ENCODE measurements at regions not wholly inside any gene's neighbourhood (a gene's known extent, or its start where the extent isn't known, plus 50 kb on each side); places are given as distances from the start of the nearest gene placed in this dataset.

DNA sequence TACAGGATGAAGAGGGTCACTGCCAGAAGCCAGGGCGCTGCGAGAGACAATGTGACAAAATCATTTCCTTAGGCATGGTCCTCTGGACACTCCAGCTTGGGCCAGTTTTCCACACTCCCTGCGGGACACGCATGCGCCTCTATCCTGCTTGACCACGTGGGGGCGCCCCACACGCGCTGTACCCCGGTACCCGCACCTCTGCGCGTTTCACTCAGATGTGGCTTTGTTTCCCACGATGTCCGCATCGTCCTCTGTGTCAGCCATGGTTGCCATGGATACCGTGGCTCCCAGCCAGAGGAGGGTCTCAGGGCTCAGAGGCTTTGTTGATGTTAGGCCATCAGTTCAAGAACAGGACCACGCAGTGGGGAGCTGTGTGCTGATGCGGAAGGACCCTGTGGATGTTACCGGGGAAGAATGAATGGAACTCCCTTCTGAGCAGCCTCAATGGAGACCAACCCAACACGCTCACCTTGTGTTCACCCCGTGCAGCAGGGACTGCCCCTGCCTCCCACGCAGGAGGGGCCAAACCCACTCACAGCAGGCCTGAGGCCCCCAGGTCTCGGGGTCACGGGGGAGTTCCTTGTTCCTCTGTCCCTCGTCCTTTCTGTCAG, 65.8 kb upstream of the SLC22A11 start:
- TF ChIP-seq, protein P1, sequence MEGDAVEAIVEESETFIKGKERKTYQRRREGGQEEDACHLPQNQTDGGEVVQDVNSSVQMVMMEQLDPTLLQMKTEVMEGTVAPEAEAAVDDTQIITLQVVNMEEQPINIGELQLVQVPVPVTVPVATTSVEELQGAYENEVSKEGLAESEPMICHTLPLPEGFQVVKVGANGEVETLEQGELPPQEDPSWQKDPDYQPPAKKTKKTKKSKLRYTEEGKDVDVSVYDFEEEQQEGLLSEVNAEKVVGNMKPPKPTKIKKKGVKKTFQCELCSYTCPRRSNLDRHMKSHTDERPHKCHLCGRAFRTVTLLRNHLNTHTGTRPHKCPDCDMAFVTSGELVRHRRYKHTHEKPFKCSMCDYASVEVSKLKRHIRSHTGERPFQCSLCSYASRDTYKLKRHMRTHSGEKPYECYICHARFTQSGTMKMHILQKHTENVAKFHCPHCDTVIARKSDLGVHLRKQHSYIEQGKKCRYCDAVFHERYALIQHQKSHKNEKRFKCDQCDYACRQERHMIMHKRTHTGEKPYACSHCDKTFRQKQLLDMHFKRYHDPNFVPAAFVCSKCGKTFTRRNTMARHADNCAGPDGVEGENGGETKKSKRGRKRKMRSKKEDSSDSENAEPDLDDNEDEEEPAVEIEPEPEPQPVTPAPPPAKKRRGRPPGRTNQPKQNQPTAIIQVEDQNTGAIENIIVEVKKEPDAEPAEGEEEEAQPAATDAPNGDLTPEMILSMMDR (IDR thresholded peaks at IDR 0.05; ENCODE audit: poor library complexity, severe bottlenecking): peak; percentile 73
- no peak overlapping the region for H3K4me3 ChIP-seq (ENCODE audit: severe bottlenecking)
- H3K27me3 ChIP-seq (ENCODE audit: insufficient read depth, poor library complexity, severe bottlenecking): peaks cover 20% of the 10 kb centered on the region
- peak; percentile 83 for ATAC-seq (ENCODE audit: low read depth)
- no peaks in the 10 kb centered on the region for H3K9me3 ChIP-seq (ENCODE audit: severe bottlenecking)
- H3K27ac ChIP-seq (ENCODE audit: poor library complexity, severe bottlenecking): no peak overlapping the region
- no peaks in the 10 kb centered on the region for H3K36me3 ChIP-seq (ENCODE audit: low read depth)
- no peaks in the 10 kb centered on the region for H3K4me1 ChIP-seq (ENCODE audit: insufficient read depth, poor library complexity, severe bottlenecking)
- DNase-seq (ENCODE audit: low spot score): no peak

DNA sequence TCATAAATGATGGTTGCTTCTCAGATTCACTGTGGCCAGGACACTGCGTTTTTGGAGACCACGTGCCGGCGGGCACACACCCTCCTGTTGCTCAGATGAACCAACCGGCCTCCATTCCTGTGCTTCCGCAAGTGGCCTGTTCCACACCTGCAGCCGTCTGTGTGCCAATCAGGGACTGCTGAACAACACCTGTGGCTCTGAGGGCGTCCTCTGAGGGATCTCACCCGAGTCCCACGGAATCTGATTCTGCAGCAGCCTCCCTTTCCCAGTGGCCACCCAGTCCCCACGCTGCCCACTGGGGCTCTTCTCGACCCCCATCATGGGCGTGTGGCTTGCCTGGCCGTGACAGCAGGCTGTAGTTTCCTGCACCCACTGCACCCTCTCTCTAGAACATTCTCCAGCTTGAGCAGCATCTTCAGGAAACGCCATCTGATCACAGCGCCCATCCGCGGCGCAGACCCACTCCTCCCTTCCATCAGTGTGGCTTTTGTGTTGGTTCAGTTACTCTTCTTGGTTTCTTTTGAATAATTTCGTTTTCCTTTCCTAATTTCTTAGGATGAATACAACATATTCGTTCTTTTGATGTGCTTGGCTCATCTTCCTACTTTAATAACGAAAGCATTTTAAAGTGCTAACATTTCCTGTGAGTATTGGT, 65.1 kb upstream of the SLC22A11 start:
- Histone ChIP-seq H3K4me3 (ENCODE audit: severe bottlenecking) (no peak overlapping the region), H3K27me3 (ENCODE audit: insufficient read depth, poor library complexity, severe bottlenecking) (peaks cover 20% of the 10 kb centered on the region), H3K27ac (ENCODE audit: poor library complexity, severe bottlenecking) (no peak overlapping the region), H3K9me3 (ENCODE audit: severe bottlenecking) (no peaks in the 10 kb centered on the region), H3K4me1 (ENCODE audit: insufficient read depth, poor library complexity, severe bottlenecking) (no peaks in the 10 kb centered on the region), H3K36me3 (ENCODE audit: low read depth) (no peaks in the 10 kb centered on the region)
- TF ChIP-seq, protein P1 (IDR thresholded peaks at IDR 0.05; ENCODE audit: poor library complexity, severe bottlenecking): no peak
- ATAC-seq (ENCODE audit: low read depth): no peak
- no peak for DNase-seq (ENCODE audit: low spot score)

DNA sequence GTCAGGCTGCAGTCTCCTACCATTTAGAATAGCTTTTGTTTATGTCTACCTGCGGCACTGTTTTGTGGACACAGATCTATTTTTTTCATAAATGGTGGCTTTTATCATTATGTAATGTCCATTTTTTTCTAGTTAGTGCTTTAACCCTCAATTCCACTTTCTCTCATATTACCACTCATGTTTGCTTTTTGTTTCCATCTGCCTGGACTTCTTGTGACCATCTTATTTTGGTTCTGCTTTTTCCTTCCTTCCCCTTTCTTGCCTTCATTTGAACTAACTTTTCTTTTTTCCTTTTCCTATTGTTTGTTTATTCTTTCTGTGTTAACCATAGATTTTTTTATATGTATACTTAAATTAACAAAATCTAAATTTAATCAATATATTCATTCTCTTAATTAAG, 63.2 kb upstream of the SLC22A11 start:
- H3K27ac ChIP-seq (ENCODE audit: poor library complexity, severe bottlenecking): no peak overlapping the region
- H3K27me3 ChIP-seq (ENCODE audit: insufficient read depth, poor library complexity, severe bottlenecking): peaks cover 20% of the 10 kb centered on the region
- DNase-seq (ENCODE audit: low spot score): no peak
- H3K9me3 ChIP-seq (ENCODE audit: severe bottlenecking): no peaks in the 10 kb centered on the region
- TF ChIP-seq, protein P1 (IDR thresholded peaks at IDR 0.05; ENCODE audit: poor library complexity, severe bottlenecking): no peak
- no peak for ATAC-seq (ENCODE audit: low read depth)
- no peak overlapping the region for H3K4me3 ChIP-seq (ENCODE audit: severe bottlenecking)
- H3K4me1 ChIP-seq (ENCODE audit: insufficient read depth, poor library complexity, severe bottlenecking): no peaks in the 10 kb centered on the region
- no peaks in the 10 kb centered on the region for H3K36me3 ChIP-seq (ENCODE audit: low read depth)

DNA sequence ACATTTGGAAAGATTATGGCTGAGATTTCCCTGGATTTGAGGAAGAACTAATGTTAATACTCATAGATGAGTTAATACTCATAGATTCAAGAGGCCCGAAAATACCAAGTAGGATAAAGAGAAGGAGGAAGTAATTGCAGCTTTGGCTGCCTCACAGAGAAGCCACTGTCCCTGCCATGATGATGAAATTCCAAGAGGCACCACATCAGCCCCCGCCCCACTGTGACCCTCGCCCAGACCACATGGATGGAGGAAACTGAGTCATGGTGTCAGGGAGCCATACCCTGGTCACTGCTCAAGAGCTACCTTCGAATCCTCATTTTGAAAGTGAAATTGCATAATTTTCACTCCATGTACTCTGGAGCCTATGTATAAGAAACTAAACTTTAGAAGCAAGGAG, 57.6 kb upstream of the SLC22A11 start:
- Histone ChIP-seq H3K27me3 (ENCODE audit: insufficient read depth, poor library complexity, severe bottlenecking) (peaks cover 8% of the 10 kb centered on the region), H3K36me3 (ENCODE audit: low read depth) (no peaks in the 10 kb centered on the region), H3K27ac (ENCODE audit: poor library complexity, severe bottlenecking) (no peak overlapping the region), H3K4me1 (ENCODE audit: insufficient read depth, poor library complexity, severe bottlenecking) (peaks cover 8% of the 10 kb centered on the region), H3K4me3 (ENCODE audit: severe bottlenecking) (no peak overlapping the region), H3K9me3 (ENCODE audit: severe bottlenecking) (no peaks in the 10 kb centered on the region)
- TF ChIP-seq, protein P1 (IDR thresholded peaks at IDR 0.05; ENCODE audit: poor library complexity, severe bottlenecking): no peak
- ATAC-seq (ENCODE audit: low read depth): no peak
- DNase-seq (ENCODE audit: low spot score): no peak

Data from RWPE2 (cell line).